GM23338 (cell line): ENCODE measurements at regions not wholly inside any gene's neighbourhood (a gene's known extent, or its start where the extent isn't known, plus 50 kb on each side); places are given as distances from the start of the nearest gene placed in this dataset.

Source experiments
- CREB1 ChIP-seq: fragments of 250-450 bp; sonication (Bioruptor Pico); IDR thresholded peaks from 2 replicates; pipeline ENCODE4 v1.5.0; 2020; ENCODE audit warnings: low read depth, mild to moderate bottlenecking, moderate library complexity
- EZH2 ChIP-seq: fragments of 200-600 bp; sonication (generic); IDR thresholded peaks from one replicate; pipeline ENCODE4 v1.8.0; 2017; ENCODE audit warnings: antibody characterized with exemption, mild to moderate bottlenecking, low read depth; ENCODE audit not compliant: unreplicated experiment
- JUNB ChIP-seq: IDR thresholded peaks from one replicate; pipeline ENCODE4 v1.6.1; 2016; ENCODE audit warnings: antibody characterized with exemption; ENCODE audit not compliant: unreplicated experiment
- POLR2AphosphoS5 ChIP-seq: IDR thresholded peaks from 2 replicates; pipeline ENCODE4 v1.6.1; 2016; ENCODE audit warnings: antibody characterized with exemption, low read depth
- REST ChIP-seq: IDR thresholded peaks from one replicate; pipeline ENCODE4 v1.6.1; 2018; ENCODE audit warnings: antibody characterized with exemption; ENCODE audit not compliant: unreplicated experiment
- TF ChIP-seq, protein P1 (sequence below), 2 experiments: fragments of 200-600 bp in 1 of 2; sonication (generic) in 1 of 2; conservative IDR thresholded peaks; 2 replicates each; pipeline versions ENCODE4 v1.5.1 to v1.6.1; 2016 to 2017; ENCODE audit warnings: antibody characterized with exemption in 2 of 2, low read depth in 2 of 2, mild to moderate bottlenecking in 2 of 2, moderate library complexity in 1 of 2

DNA sequence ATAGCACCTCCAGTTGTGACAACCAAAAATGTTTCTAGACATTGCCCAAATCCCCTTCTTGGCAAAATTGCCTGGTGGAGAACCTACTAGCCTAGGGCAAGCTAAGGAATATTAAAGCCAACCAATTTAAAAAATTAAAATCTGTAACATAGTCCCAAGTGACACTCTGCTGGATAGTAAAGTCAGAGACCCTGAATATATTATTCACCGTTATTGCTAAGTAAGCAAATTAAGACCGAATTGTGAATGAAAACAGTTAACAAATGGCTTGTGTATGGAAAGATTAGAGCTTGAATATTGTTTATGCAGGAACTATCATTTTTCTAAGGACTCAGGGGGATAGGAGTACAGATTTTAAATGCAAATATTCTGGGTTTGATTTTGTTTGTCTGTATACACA is 208.1 kb downstream of the DMAC1 start:
- TF ChIP-seq, protein P1, sequence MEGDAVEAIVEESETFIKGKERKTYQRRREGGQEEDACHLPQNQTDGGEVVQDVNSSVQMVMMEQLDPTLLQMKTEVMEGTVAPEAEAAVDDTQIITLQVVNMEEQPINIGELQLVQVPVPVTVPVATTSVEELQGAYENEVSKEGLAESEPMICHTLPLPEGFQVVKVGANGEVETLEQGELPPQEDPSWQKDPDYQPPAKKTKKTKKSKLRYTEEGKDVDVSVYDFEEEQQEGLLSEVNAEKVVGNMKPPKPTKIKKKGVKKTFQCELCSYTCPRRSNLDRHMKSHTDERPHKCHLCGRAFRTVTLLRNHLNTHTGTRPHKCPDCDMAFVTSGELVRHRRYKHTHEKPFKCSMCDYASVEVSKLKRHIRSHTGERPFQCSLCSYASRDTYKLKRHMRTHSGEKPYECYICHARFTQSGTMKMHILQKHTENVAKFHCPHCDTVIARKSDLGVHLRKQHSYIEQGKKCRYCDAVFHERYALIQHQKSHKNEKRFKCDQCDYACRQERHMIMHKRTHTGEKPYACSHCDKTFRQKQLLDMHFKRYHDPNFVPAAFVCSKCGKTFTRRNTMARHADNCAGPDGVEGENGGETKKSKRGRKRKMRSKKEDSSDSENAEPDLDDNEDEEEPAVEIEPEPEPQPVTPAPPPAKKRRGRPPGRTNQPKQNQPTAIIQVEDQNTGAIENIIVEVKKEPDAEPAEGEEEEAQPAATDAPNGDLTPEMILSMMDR (conservative IDR thresholded peaks at IDR 0.05; ENCODE audit: low read depth in 2 of 2), result no peak
- TF ChIP-seq CREB1 (no peak), POLR2AphosphoS5 (no peak), REST (no peak), EZH2 (no peak), JUNB (no peak)
